DOHH2 (cell line): ENCODE measurements at regions not wholly inside any gene's neighbourhood (a gene's known extent, or its start where the extent isn't known, plus 50 kb on each side); places are given as distances from the start of the nearest gene placed in this dataset.

Experiments
- EZH2phosphoT487 ChIP-seq: fragments of 200-600 bp; sonication (generic); IDR thresholded peaks from 2 replicates; pipeline ENCODE4 v1.6.1; 2017; ENCODE audit warnings: borderline replicate concordance, mild to moderate bottlenecking, antibody characterized with exemption, low read length, moderate library complexity, mixed read lengths
- TF ChIP-seq, protein P1 (sequence below): fragments of 200-600 bp; sonication (generic); IDR thresholded peaks from one replicate; pipeline ENCODE4 v1.5.1; 2014; ENCODE audit warnings: antibody characterized with exemption, mild to moderate bottlenecking, low read depth, low read length; ENCODE audit not compliant: poor library complexity, severe bottlenecking

DNA sequence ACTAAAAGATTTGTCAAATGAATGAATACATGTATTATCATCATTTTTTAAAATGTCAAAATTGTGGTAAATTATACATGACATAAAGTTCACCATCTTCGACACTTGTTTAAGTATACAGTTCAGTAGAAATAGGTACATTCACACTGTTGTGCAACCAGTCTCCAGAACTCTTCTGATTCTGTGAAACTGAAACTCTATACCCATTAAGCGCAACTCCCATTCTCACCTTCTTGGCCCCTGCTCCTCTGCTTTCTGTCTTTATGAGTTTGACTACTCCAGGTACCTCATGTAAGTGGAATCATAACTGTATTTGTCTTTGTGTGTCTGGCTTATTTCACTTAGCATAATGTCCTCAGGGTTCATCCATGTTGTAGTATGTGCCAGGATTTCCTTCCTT lies 50.1 kb upstream of the KBTBD8 start:
- TF ChIP-seq, protein P1, sequence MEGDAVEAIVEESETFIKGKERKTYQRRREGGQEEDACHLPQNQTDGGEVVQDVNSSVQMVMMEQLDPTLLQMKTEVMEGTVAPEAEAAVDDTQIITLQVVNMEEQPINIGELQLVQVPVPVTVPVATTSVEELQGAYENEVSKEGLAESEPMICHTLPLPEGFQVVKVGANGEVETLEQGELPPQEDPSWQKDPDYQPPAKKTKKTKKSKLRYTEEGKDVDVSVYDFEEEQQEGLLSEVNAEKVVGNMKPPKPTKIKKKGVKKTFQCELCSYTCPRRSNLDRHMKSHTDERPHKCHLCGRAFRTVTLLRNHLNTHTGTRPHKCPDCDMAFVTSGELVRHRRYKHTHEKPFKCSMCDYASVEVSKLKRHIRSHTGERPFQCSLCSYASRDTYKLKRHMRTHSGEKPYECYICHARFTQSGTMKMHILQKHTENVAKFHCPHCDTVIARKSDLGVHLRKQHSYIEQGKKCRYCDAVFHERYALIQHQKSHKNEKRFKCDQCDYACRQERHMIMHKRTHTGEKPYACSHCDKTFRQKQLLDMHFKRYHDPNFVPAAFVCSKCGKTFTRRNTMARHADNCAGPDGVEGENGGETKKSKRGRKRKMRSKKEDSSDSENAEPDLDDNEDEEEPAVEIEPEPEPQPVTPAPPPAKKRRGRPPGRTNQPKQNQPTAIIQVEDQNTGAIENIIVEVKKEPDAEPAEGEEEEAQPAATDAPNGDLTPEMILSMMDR: no peak
- TF ChIP-seq EZH2phosphoT487: no peak
